PC-9 (cell line): ENCODE measurements at regions not wholly inside any gene's neighbourhood (a gene's known extent, or its start where the extent isn't known, plus 50 kb on each side); places are given as distances from the start of the nearest gene placed in this dataset.

Experiments
- BruUV-seq: library from RNA; stranded (reverse); fragments of 400-500 nt; replicated peaks from 2 replicates; lab custom pipeline; 2021; lab: Mats Ljungman, UMichigan
- CTCF ChIA-PET: fragments of 300-600 bp; sonication (Branson Sonifier 250); formaldehyde crosslinking; loops from one replicate; lab custom pipeline; 2022; ENCODE audit warnings: antibody characterized with exemption; lab: Charles Lee
- POLR2A ChIA-PET: fragments of 300-600 bp; sonication (Branson Sonifier 250); formaldehyde crosslinking; loops from one replicate; lab custom pipeline; 2022; ENCODE audit warnings: antibody characterized with exemption; ENCODE audit not compliant: unreplicated experiment; lab: Charles Lee
- DNase-seq, 2 experiments: peaks; one replicate each; pipeline versions ENCODE4 v3.0.0 to v3.0.0-alpha.2; 2015 to 2022; ENCODE audit warnings: mixed read lengths in 1 of 2
- H2AFZ ChIP-seq: fragments of 200-600 bp; sonication (generic); 2 replicates; pipeline ENCODE4 v1.8.1; 2017; ENCODE audit warnings: antibody characterized with exemption
- H3F3A ChIP-seq: fragments of 200-600 bp; sonication (generic); 2 replicates; pipeline ENCODE4 v1.8.1; 2017; ENCODE audit warnings: antibody characterized with exemption, mild to moderate bottlenecking, low read depth; ENCODE audit not compliant: insufficient read depth
- H3K27ac ChIP-seq: fragments of 200-600 bp; sonication (generic); 2 replicates; pipeline ENCODE4 v1.6.1; 2016; ENCODE audit warnings: mixed run types
- H3K27me3 ChIP-seq: fragments of 200-600 bp; sonication (generic); 2 replicates; pipeline ENCODE4 v1.6.1; 2016; ENCODE audit warnings: low read depth, mixed run types; ENCODE audit not compliant: insufficient read depth
- H3K36me3 ChIP-seq: fragments of 200-600 bp; sonication (generic); 2 replicates; pipeline ENCODE4 v1.6.1; 2016; ENCODE audit warnings: low read depth, mixed run types
- H3K4me1 ChIP-seq: fragments of 200-600 bp; sonication (generic); replicated peaks from 2 replicates; pipeline ENCODE4 v1.6.1; 2016; ENCODE audit warnings: mixed run types; ENCODE audit not compliant: insufficient read depth
- H3K4me2 ChIP-seq: fragments of 200-600 bp; sonication (generic); 2 replicates; pipeline ENCODE4 v1.6.1; 2017; ENCODE audit warnings: mixed run types
- H3K4me3 ChIP-seq: fragments of 200-600 bp; sonication (generic); 2 replicates; pipeline ENCODE4 v1.6.1; 2016; ENCODE audit warnings: mixed run types
- H3K79me2 ChIP-seq: fragments of 200-600 bp; sonication (generic); 2 replicates; pipeline ENCODE4 v1.6.1; 2017; ENCODE audit warnings: low read depth, mixed run types
- H3K9me2 ChIP-seq: fragments of 200-600 bp; sonication (generic); 2 replicates; pipeline ENCODE4 v1.8.1; 2017; ENCODE audit warnings: mild to moderate bottlenecking; ENCODE audit not compliant: insufficient read depth
- H3K9me3 ChIP-seq: fragments of 200-600 bp; sonication (generic); 2 replicates; pipeline ENCODE4 v1.8.1; 2016; ENCODE audit warnings: low read depth; ENCODE audit not compliant: insufficient read depth
- H4K20me1 ChIP-seq: fragments of 200-600 bp; sonication (generic); 2 replicates; pipeline ENCODE4 v1.8.1; 2017; ENCODE audit not compliant: insufficient read depth
- EZH2 ChIP-seq: fragments of 200-600 bp; sonication (generic); IDR thresholded peaks from 2 replicates; pipeline ENCODE4 v1.8.0; 2017; ENCODE audit warnings: antibody characterized with exemption, low read depth
- intact Hi-C: fragments of 100-400 bp; cut with micrococcal nuclease; formaldehyde crosslinking; loops from one replicate; pipeline ENCODE4 v1.10.0; 2022; ENCODE audit not compliant: unreplicated experiment
- TF ChIP-seq, protein P1 (sequence below): fragments of 200-600 bp; sonication (generic); conservative IDR thresholded peaks from 2 replicates; pipeline ENCODE4 v1.6.1; 2017; ENCODE audit warnings: mixed run types, antibody characterized with exemption, mild to moderate bottlenecking, moderate library complexity

DNA sequence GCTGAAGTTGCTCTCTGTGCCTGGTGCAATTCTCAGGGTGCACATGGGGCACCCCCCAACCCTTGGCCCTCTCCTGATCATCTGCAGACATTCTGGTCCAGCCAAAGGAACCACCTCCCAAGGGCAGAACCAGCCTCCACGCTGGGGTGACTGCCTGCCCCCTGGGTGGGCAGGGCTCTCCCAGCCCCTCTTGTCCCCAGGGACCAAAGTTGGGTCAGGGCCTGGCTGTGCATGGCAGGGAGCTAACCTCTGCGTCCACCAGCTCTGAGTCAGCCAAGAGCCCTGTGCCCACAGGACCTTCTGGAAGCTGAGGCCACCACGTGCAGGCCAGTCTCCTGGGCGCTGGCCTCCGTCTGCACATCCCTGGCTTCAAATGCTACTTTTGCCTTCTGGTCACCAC, 101.9 kb downstream of the SIK1 start:
- Histone ChIP-seq H2AFZ (no peak overlapping the region), H3F3A (no peaks in the 10 kb centered on the region), H3K79me2 (no peaks in the 10 kb centered on the region), H3K9me2 (no peaks in the 10 kb centered on the region), H3K9me3 (no peaks in the 10 kb centered on the region), H3K27me3 (no peaks in the 10 kb centered on the region), H4K20me1 (no peaks in the 10 kb centered on the region), H3K4me2 (no peak overlapping the region), H3K4me3 (no peak overlapping the region), H3K27ac (no peak overlapping the region), H3K36me3 (no peaks in the 10 kb centered on the region), H3K4me1 (0 out of 2 replicates have a peak, but pooled peaks cover 4% of the 10 kb centered on the region)
- TF ChIP-seq, protein P1, sequence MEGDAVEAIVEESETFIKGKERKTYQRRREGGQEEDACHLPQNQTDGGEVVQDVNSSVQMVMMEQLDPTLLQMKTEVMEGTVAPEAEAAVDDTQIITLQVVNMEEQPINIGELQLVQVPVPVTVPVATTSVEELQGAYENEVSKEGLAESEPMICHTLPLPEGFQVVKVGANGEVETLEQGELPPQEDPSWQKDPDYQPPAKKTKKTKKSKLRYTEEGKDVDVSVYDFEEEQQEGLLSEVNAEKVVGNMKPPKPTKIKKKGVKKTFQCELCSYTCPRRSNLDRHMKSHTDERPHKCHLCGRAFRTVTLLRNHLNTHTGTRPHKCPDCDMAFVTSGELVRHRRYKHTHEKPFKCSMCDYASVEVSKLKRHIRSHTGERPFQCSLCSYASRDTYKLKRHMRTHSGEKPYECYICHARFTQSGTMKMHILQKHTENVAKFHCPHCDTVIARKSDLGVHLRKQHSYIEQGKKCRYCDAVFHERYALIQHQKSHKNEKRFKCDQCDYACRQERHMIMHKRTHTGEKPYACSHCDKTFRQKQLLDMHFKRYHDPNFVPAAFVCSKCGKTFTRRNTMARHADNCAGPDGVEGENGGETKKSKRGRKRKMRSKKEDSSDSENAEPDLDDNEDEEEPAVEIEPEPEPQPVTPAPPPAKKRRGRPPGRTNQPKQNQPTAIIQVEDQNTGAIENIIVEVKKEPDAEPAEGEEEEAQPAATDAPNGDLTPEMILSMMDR, result no peak
- TF ChIP-seq EZH2, result no peak
- POLR2A ChIA-PET, result interaction anchor here (0.6 kb wide), 1 partner anchor 46 kb away, joined by 12 read pairs; no protein-coding TSS in a partner anchor
- no peak for DNase-seq
- BruUV-seq, result no TSS peak
- intact Hi-C loops, result no loop called here
- CTCF ChIA-PET, result no interaction called here

- Histone ChIP-seq H4K20me1 (no peaks in the 10 kb centered on the region), H3K27ac (no peak overlapping the region), H3K4me2 (no peak overlapping the region), H3K79me2 (no peaks in the 10 kb centered on the region), H3K4me1 (0 out of 2 replicates have a peak, but pooled peaks cover 4% of the 10 kb centered on the region), H2AFZ (no peak overlapping the region), H3F3A (no peaks in the 10 kb centered on the region), H3K27me3 (no peaks in the 10 kb centered on the region), H3K4me3 (no peak overlapping the region), H3K9me2 (no peaks in the 10 kb centered on the region), H3K9me3 (no peaks in the 10 kb centered on the region), H3K36me3 (no peaks in the 10 kb centered on the region)
- no peak for DNase-seq
- POLR2A ChIA-PET, result interaction anchor here (0.6 kb wide), 1 partner anchor 47 kb away, joined by 12 read pairs; no protein-coding TSS in a partner anchor
- TF ChIP-seq, protein P1, result no peak
- no peak for TF ChIP-seq EZH2
- CTCF ChIA-PET, result no interaction called here
- intact Hi-C loops, result no loop called here
- BruUV-seq, result no TSS peak
Observed at GRCh38 chr21:43324596-43324995, 102.3 kb downstream of the SIK1 start.

DNA sequence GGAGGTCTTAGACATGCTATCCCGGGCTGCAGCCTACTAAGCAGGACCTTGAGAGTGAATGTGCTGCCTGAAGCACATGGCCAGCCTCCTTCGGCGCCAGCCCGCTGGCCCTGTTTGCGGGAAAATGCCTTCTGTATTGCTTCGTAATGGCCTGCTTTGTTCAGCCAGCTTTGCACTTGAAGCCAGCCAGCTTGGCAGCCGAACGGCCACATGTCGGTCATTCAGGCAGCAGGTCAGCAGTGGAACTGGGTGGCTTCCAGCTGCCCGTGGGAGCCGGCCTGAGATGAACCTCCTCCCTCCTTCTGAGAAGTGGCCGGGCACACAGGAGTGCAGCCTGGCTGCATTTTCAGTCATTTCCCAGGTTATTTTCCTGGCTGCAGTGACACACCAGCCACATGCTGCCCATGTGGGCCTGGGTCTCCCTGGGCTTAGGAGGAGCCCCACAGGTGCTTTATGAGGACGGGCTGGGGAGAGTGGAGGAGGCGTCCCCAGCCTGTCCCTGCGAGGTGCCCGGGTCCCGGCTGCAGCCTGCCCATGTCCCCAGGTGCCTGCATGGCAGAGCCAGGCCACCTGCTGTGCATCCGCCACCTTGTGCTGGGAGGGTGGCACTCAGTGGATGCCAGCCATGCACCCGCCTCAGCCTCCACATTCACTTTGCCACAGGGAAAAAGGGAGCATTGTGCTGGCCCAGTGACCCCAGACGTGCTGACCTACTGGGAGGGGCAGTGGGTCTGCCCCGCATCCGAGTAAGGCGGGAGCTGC, 103.5 kb downstream of the SIK1 start:
- H3K27me3 ChIP-seq, result no peaks in the 10 kb centered on the region
- no peak overlapping the region for H3K4me3 ChIP-seq
- H3K9me2 ChIP-seq, result no peaks in the 10 kb centered on the region
- CTCF ChIA-PET, result no interaction called here
- TF ChIP-seq EZH2, result no peak
- TF ChIP-seq, protein P1, result no peak
- no peaks in the 10 kb centered on the region for H3K36me3 ChIP-seq
- H3K4me1 ChIP-seq, result peaks cover 13% of the 10 kb centered on the region
- no peak for DNase-seq
- POLR2A ChIA-PET, result no interaction called here
- no peaks in the 10 kb centered on the region for H3F3A ChIP-seq
- no peak overlapping the region for H3K27ac ChIP-seq
- no peak overlapping the region for H3K4me2 ChIP-seq
- H3K79me2 ChIP-seq, result no peaks in the 10 kb centered on the region
- no TSS peak for BruUV-seq
- no peaks in the 10 kb centered on the region for H4K20me1 ChIP-seq
- H2AFZ ChIP-seq, result no peak overlapping the region
- no peaks in the 10 kb centered on the region for H3K9me3 ChIP-seq
- intact Hi-C loops, result no loop called here
